ENCODE measurements at regions not wholly inside any gene's neighbourhood (a gene's known extent, or its start where the extent isn't known, plus 50 kb on each side); places are given as distances from the start of the nearest gene placed in this dataset.

GRCh38 chr12:124621296-124621660, 53.9 kb upstream of the NCOR2 start:
- H3K4me3 ChIP-seq (ENCODE audit: insufficient read depth, low read depth, low read length), result no peak overlapping the region
- 60% methylated on average over 1 of the region's 11 CpGs; no CpG with 5 or more reads in 1 of the 2 experiments for WGBS, 2 experiments (ENCODE audit: extremely low coverage in 2 of 2, insufficient read length in 1 of 2)
- TF ChIP-seq FOS (IDR thresholded peaks at IDR 0.05; ENCODE audit: low read depth, low read length) (no peak), MXI1 (IDR thresholded peaks at IDR 0.05; ENCODE audit: borderline replicate concordance, low read depth, low read length) (no peak), SMC3 (IDR thresholded peaks at IDR 0.05; ENCODE audit: low read depth, low read length) (no peak), POLR2A (IDR thresholded peaks at IDR 0.05; ENCODE audit: low read depth, low read length) (no peak), MAFK (IDR thresholded peaks at IDR 0.05; ENCODE audit: low read depth, low read length) (no peak), BHLHE40 (IDR thresholded peaks at IDR 0.05; ENCODE audit: low read depth, low read length) (no peak), RFX5 (IDR thresholded peaks at IDR 0.05; ENCODE audit: low read depth, low read length) (no peak), CTCF (conservative IDR thresholded peaks at IDR 0.05; ENCODE audit: low read depth, low read length) (no peak), RCOR1 (IDR thresholded peaks at IDR 0.05; ENCODE audit: insufficient replicate concordance, low read length) (no peak), CHD1 (IDR thresholded peaks at IDR 0.05; ENCODE audit: low read depth, low read length) (no peak), CEBPB (IDR thresholded peaks at IDR 0.05; ENCODE audit: low read depth, low read length) (no peak), NFE2L2 (IDR thresholded peaks at IDR 0.05; ENCODE audit: low read depth, low read length) (no peak), MAZ (IDR thresholded peaks at IDR 0.05; ENCODE audit: borderline replicate concordance, low read depth, low read length) (no peak), USF2 (IDR thresholded peaks at IDR 0.05; ENCODE audit: low read depth, low read length) (no peak), RAD21 (IDR thresholded peaks at IDR 0.05; ENCODE audit: low read length) (no peak)
- TF ChIP-seq, protein P1, sequence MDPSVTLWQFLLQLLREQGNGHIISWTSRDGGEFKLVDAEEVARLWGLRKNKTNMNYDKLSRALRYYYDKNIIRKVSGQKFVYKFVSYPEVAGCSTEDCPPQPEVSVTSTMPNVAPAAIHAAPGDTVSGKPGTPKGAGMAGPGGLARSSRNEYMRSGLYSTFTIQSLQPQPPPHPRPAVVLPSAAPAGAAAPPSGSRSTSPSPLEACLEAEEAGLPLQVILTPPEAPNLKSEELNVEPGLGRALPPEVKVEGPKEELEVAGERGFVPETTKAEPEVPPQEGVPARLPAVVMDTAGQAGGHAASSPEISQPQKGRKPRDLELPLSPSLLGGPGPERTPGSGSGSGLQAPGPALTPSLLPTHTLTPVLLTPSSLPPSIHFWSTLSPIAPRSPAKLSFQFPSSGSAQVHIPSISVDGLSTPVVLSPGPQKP (IDR thresholded peaks at IDR 0.05; ENCODE audit: borderline replicate concordance, low read depth, low read length), result no peak
- peaks cover 12% of the 10 kb centered on the region; the same call in 1 of the 2 replicates for H3K4me1 ChIP-seq (ENCODE audit: control insufficient read depth, insufficient read depth, low read length)
- no peak overlapping the region for H3K27ac ChIP-seq (ENCODE audit: insufficient read depth, low read length)
- peak overlapping the region in 1 of 2 experiments; percentile 48; a peak in 1 of 4 replicates for H4K8ac ChIP-seq (ENCODE audit: low read depth in 2 of 2, low read length in 2 of 2)
- DNase-seq (peak; percentile 44), ATAC-seq (ENCODE audit: low read depth) (peak; percentile 47)
- no peak overlapping the region for H4K5ac ChIP-seq (ENCODE audit: low read depth, low read length)
- H2AK9ac ChIP-seq (replicated peaks; ENCODE audit: low read depth, low read length, poor library complexity), result peak overlapping the region; percentile 71
- H3K18ac ChIP-seq (ENCODE audit: low read depth, low read length), result no peak overlapping the region
- dilution Hi-C loops (cut with HindIII; ENCODE audit: low sequenced_read_pairs, unreplicated experiment) (no loop called here), intact Hi-C loops (cut with micrococcal nuclease) (no loop called here), in situ Hi-C loops (cut with MboI; ENCODE audit: low sequenced_read_pairs) (no loop called here)
- 0 out of 2 replicates have a peak overlapping the region, but pooled peaks have one; percentile 48 for H2BK120ac ChIP-seq (ENCODE audit: low read depth, low read length)
- H3K9me3 ChIP-seq (ENCODE audit: control insufficient read depth, insufficient read depth, low read length), result 0 out of 2 replicates have a peak, but pooled peaks cover 3% of the 10 kb centered on the region
- POLR2A ChIA-PET (ENCODE audit: unreplicated experiment), result no interaction called here
- no peak overlapping the region for H2BK5ac ChIP-seq (ENCODE audit: low read depth, low read length, poor library complexity, severe bottlenecking)
- H2BK15ac ChIP-seq (ENCODE audit: low read depth, low read length), result peak overlapping the region; percentile 31; the same call in 1 of the 3 replicates
- H4K91ac ChIP-seq (ENCODE audit: insufficient read depth, low read depth, low read length), result no peak overlapping the region
- no peaks in the 10 kb centered on the region; a peak in 1 of 4 replicates for H3K79me1 ChIP-seq (ENCODE audit: low read depth in 1 of 2, low read length in 2 of 2)
- H2BK20ac ChIP-seq (ENCODE audit: low read depth, low read length), result peak overlapping the region; percentile 20; the same call in 1 of the 2 replicates
- no peaks in the 10 kb centered on the region for H3K36me3 ChIP-seq (ENCODE audit: control insufficient read depth, insufficient read depth, low read length)
- H3K9ac ChIP-seq (ENCODE audit: low read depth, low read length), result no peak overlapping the region
- no peak overlapping the region for H3K4me2 ChIP-seq (ENCODE audit: low read depth, low read length)
- no TSS peak for BruUV-seq (replicated peaks)
- H3K14ac ChIP-seq (replicated peaks; ENCODE audit: low read depth, low read length), result 0 out of 2 replicates have a peak overlapping the region, but pooled peaks have one; percentile 21
- no peaks in the 10 kb centered on the region for H4K20me1 ChIP-seq (ENCODE audit: insufficient read depth, low read length)
- no peak overlapping the region for H3K23ac ChIP-seq (ENCODE audit: low read depth, low read length)
- 0 out of 2 replicates have a peak overlapping the region, but pooled peaks have one; percentile 3 for H2AK5ac ChIP-seq (ENCODE audit: low read depth, low read length)
- no peak overlapping the region; the same call in 1 of the 2 replicates for H3K56ac ChIP-seq (ENCODE audit: extremely low read depth, insufficient read depth, low read length)
- H3K4ac ChIP-seq (ENCODE audit: low read depth, low read length), result peak overlapping the region; percentile 48
- peak overlapping the region; percentile 25 for H2AFZ ChIP-seq (replicated peaks; ENCODE audit: low read length, poor library complexity)
- H3K9me1 ChIP-seq (ENCODE audit: insufficient read depth, low read length), result peaks cover 5% of the 10 kb centered on the region
- peaks cover 18% of the 10 kb centered on the region for H3K27me3 ChIP-seq (ENCODE audit: control insufficient read depth, insufficient read depth, low read length)
- CTCF ChIA-PET, result interaction anchor here (0.5 kb wide), 1 partner anchor 34 kb away, joined by 3 read pairs; no protein-coding TSS in a partner anchor

Data from IMR-90 (cell line).